HL-60 (cell line): ENCODE measurements at regions not wholly inside any gene's neighbourhood (a gene's known extent, or its start where the extent isn't known, plus 50 kb on each side); places are given as distances from the start of the nearest gene placed in this dataset.
"Not testable (repeated sequence)": the region's sequence is repeated elsewhere in the genome, so short reads cannot be mapped to it uniquely, and the experiment has no call there.

Experiments
- DNase-seq, 2 experiments: peaks; one replicate each; pipeline ENCODE4 v3.0.0-alpha.2; 2010 to 2020; ENCODE audit warnings: low read depth in 1 of 2, low spot score in 1 of 2
- H3K27ac ChIP-seq: fragments of 250-450 bp; sonication (Bioruptor Pico); replicated peaks from 2 replicates; pipeline ENCODE4 v1.5.1; 2020; ENCODE audit warnings: mild to moderate bottlenecking, moderate library complexity
- H3K27me3 ChIP-seq: fragments of 250-450 bp; sonication (Bioruptor Pico); 2 replicates; pipeline ENCODE4 v1.5.1; 2021; ENCODE audit warnings: mild to moderate bottlenecking, moderate library complexity; ENCODE audit not compliant: insufficient read depth, poor library complexity, severe bottlenecking
- H3K4me3 ChIP-seq: replicated peaks from 2 replicates; pipeline ENCODE4 v1.5.1; 2011; ENCODE audit warnings: mild to moderate bottlenecking, control low read depth, low read length; ENCODE audit not compliant: insufficient read depth
- GABPA ChIP-seq: IDR thresholded peaks from 2 replicates; pipeline ENCODE4 v1.6.1; 2012; ENCODE audit warnings: low read depth
- POLR2AphosphoS5 ChIP-seq: IDR thresholded peaks from 2 replicates; pipeline ENCODE4 v1.6.1; 2012; ENCODE audit warnings: low read depth
- SPI1 ChIP-seq: IDR thresholded peaks from 2 replicates; pipeline ENCODE4 v1.6.1; 2012; ENCODE audit warnings: low read depth, mild to moderate bottlenecking, borderline replicate concordance
- TF ChIP-seq, protein P1 (sequence below): IDR thresholded peaks from one replicate; pipeline ENCODE4 v1.5.1; 2011; ENCODE audit warnings: low read length, control low read depth, inconsistent platforms; ENCODE audit not compliant: insufficient read depth
- TF ChIP-seq, protein P2 (sequence below): IDR thresholded peaks from 2 replicates; pipeline ENCODE4 v1.6.1; 2012; ENCODE audit warnings: low read depth; ENCODE audit not compliant: insufficient replicate concordance

GRCh38 chr3:177713928-177714900 lies 516.9 kb upstream of the TBL1XR1 start:
- Histone ChIP-seq H3K4me3 (no peak overlapping the region), H3K27me3 (no peaks in the 10 kb centered on the region), H3K27ac (no peak overlapping the region)
- no peak for DNase-seq
- no peak for TF ChIP-seq GABPA

DNA sequence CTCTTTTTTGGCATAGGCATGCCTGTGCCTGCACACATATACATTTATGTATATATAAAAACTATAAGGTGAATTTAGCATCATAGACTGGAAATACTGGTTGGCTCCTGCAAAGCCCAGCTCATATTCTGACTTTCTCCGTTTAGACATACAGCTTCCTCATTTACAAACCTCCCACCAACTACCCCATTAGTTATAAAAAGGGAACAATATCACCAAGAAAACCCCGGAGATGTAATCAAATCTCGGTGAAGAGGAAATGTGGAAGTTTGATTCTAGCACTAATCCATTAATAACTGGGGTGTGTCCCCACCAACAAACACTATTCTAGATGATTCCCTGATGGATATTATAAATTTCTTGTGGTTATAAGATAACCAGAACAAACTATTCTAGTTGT lies 517.7 kb upstream of the TBL1XR1 start:
- Histone ChIP-seq H3K27ac (no peak overlapping the region), H3K27me3 (no peaks in the 10 kb centered on the region), H3K4me3 (no peak overlapping the region)
- no peak for TF ChIP-seq POLR2AphosphoS5
- peak; percentile 56 for TF ChIP-seq SPI1
- peak in 1 of 2 experiments; percentile 39 for DNase-seq

GRCh38 chr3:177715980-177716379 lies 518.7 kb upstream of the TBL1XR1 start:
- Histone ChIP-seq H3K27ac (no peak overlapping the region), H3K4me3 (no peak overlapping the region), H3K27me3 (no peaks in the 10 kb centered on the region)
- DNase-seq, result no peak
- TF ChIP-seq, protein P1, sequence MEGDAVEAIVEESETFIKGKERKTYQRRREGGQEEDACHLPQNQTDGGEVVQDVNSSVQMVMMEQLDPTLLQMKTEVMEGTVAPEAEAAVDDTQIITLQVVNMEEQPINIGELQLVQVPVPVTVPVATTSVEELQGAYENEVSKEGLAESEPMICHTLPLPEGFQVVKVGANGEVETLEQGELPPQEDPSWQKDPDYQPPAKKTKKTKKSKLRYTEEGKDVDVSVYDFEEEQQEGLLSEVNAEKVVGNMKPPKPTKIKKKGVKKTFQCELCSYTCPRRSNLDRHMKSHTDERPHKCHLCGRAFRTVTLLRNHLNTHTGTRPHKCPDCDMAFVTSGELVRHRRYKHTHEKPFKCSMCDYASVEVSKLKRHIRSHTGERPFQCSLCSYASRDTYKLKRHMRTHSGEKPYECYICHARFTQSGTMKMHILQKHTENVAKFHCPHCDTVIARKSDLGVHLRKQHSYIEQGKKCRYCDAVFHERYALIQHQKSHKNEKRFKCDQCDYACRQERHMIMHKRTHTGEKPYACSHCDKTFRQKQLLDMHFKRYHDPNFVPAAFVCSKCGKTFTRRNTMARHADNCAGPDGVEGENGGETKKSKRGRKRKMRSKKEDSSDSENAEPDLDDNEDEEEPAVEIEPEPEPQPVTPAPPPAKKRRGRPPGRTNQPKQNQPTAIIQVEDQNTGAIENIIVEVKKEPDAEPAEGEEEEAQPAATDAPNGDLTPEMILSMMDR, result no peak
- TF ChIP-seq POLR2AphosphoS5 (no peak), GABPA (no peak), SPI1 (no peak)
- TF ChIP-seq, protein P2, sequence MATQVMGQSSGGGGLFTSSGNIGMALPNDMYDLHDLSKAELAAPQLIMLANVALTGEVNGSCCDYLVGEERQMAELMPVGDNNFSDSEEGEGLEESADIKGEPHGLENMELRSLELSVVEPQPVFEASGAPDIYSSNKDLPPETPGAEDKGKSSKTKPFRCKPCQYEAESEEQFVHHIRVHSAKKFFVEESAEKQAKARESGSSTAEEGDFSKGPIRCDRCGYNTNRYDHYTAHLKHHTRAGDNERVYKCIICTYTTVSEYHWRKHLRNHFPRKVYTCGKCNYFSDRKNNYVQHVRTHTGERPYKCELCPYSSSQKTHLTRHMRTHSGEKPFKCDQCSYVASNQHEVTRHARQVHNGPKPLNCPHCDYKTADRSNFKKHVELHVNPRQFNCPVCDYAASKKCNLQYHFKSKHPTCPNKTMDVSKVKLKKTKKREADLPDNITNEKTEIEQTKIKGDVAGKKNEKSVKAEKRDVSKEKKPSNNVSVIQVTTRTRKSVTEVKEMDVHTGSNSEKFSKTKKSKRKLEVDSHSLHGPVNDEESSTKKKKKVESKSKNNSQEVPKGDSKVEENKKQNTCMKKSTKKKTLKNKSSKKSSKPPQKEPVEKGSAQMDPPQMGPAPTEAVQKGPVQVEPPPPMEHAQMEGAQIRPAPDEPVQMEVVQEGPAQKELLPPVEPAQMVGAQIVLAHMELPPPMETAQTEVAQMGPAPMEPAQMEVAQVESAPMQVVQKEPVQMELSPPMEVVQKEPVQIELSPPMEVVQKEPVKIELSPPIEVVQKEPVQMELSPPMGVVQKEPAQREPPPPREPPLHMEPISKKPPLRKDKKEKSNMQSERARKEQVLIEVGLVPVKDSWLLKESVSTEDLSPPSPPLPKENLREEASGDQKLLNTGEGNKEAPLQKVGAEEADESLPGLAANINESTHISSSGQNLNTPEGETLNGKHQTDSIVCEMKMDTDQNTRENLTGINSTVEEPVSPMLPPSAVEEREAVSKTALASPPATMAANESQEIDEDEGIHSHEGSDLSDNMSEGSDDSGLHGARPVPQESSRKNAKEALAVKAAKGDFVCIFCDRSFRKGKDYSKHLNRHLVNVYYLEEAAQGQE, result no peak

DNA sequence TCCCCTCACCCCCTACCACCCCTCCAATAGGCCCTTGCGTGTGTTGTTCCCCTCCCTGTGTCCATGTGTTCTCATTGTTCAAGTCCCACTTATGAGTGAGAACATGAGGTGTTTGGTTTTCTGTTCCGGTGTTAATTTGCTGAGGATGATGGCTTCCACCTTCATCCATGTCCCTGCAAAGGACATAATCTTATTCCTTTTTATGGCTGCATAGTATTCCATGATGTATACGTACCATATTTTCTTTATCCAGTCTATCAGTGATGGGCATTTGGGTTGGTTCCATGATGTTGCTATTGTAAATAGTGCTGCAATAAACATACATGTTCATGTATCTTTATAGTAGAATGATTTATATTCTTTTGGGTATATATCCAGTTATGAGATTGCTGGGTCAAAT lies 523.6 kb upstream of the TBL1XR1 start:
- not testable (repeated sequence) for H3K27ac ChIP-seq, H3K27me3 ChIP-seq, DNase-seq, H3K4me3 ChIP-seq

DNA sequence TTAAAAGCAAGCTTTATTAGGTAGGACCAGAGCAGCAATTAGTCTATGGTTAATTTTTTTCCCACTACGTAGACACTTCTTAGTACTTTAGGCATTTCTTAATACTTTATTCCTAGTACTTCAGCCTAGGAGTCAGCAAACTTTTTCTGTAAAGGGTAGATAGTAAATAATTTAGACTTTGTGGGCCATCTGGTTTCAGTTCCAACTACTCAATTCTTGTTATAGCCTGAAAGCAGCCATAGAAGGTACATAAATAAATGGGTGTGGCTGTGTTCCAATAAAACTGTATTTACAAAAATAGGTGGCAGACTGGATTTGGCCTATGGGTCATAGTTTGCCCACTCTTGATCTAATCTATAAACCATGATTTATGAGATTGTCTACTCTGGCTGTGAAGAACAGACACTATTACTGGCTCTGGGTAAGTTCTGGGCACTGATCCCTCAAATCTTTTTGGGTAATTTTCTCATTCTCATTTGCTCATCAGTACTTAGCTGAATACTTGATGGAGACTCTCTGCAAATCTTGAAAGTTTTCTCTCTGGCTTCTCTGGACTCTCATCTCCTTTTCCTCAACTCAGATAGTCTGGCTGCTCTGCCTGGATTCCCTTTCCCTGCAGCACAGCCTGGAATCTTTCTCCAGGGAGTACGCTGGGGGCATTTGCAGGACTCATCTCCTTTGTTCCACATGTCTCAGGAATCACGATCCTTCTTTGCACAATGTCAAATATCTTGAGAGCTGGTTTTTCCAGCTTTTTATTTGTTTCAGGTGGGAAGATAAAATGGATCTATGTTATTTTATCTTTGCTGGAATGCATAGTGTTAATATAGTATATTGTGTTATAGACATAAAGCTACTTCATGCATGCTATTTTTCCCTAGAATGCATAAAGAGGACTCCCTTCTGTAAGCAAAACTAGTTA lies 524.8 kb upstream of the TBL1XR1 start:
- Histone ChIP-seq H3K27ac (no peak overlapping the region; the same call in 1 of the 2 replicates), H3K27me3 (no peaks in the 10 kb centered on the region), H3K4me3 (no peak overlapping the region)
- TF ChIP-seq SPI1 (no peak), POLR2AphosphoS5 (no peak), GABPA (no peak)
- TF ChIP-seq, protein P2, result no peak
- no peak for DNase-seq
